Fibroblast of skin of left quadriceps (primary cell): ENCODE measurements at regions not wholly inside any gene's neighbourhood (a gene's known extent, or its start where the extent isn't known, plus 50 kb on each side); places are given as distances from the start of the nearest gene placed in this dataset.

Source experiments
- DNase-seq, 2 experiments: peaks; one replicate each; pipeline ENCODE4 v3.0.0-alpha.2; 2013; ENCODE audit warnings: low read depth in 2 of 2

DNA sequence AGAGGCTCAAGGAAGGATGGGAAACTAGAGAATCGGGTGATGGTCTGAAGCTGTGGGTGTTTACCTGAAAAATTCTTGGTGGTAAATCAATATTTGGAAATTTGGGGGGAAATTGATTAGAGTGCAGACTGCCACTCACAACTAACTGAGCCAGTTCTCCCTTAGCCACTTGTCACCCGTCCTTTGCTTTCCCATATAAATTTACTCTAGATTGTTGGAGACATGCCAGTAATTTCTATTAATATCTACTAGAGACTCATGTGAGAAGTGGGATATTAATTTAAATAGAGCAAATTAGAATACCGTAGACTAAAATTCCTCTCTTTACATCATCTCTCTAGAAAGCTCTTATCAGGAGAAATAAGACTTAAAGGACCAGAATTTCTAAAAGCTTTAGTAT lies 471.3 kb upstream of the DAB2 start:
- no peak for DNase-seq

- no peak for DNase-seq
These were observed 467.9 kb upstream of the DAB2 start for GRCh38 chr5:39892708-39893107.

GRCh38 chr5:39891376-39891775 lies 466.6 kb upstream of the DAB2 start:
- DNase-seq = peak in 1 of 2 experiments; percentile 9

DNA sequence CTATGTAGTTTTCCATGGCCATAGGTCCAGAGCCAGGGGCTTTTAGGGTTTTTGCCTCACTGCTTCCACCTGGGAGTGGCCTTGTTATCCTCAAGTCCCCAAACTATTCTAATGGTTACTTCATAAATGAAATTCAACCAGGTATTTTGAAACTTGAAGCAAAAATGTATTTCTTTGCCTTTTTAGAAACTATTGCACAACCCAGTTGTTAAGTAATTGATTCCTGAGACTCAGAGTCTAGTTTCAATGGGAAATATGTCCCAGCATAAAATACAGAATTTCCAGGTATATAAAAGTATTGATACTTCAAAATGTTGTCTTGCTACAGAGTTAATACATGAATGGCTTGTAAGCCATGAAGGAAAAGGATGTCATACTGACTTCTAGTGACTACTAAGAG lies 456.2 kb upstream of the DAB2 start:
- no peak for DNase-seq

DNA sequence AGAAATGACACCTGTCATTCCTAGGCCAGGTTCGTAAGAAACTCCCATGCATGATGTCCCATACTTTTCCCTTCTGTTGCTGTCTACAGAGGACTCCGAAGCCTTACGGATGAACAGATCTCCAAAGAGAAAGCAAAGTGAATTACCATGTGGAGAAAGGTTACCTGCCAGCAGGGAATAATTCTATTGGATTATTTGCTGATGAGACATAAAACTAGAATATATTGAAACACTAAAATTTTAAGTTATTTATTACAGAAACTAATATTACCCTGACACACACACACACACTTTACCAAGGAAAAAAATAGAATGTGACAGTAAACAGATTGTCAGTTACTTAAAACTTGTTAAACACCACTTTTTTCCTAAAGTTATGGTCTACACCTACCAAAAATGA lies 452.7 kb upstream of the DAB2 start:
- no peak for DNase-seq

DNA sequence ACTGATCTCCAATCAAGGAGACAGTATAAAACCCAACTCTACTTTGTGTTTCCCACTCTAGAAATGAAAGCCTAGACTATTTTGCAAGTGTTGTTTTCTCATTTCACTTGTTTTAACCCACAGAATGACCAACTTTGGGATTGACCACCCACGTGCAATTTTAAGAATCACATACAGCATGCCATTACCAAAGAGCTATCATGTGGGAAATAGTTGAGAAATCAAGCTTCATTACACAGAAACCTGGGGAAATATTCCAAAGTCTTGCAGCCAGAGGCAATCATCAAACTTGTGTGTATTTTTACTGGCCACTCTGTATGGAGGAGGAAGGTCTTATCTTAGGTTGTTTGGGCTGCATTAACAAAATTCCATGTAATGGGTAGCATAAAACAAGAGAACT lies 451.4 kb upstream of the DAB2 start:
- no peak for DNase-seq

DNA sequence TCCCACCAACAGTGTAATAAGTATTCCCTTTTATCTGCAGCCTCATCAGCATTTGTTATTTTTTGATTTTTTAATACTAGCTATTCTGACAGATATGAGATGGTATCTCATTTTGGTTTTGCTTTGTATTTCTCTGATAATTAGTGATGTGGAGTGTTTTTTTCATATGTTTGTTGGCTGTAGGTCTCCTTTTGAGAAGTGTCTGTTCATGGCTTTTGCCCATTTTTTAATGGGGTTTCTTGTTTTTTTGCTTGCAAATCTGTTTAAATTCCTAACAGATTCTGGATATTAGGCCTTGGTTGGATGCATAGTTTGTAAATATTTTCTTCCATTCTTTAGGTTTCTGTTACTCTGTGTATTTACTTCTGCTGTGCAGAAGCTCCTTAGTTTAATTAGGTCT lies 445.4 kb upstream of the DAB2 start:
- no peak for DNase-seq

DNA sequence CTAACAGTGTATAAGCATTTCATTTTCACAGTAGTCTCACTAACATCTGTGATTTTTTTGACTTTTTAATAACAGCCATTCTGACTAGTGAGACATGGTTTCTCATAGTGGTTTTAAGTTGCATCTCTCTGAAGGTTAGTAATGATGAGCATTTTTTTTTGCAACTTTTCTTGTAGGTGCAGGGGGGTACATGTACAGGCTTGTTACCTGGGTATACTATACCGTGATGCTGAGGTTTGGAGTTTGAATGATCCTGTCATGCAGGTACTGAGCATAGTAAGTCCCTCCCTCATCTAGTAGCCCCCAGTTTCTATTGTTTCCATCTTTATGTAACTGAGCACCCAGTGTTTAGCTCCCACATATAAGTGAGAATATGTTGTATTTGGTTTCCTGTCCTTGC lies 444.6 kb upstream of the DAB2 start:
- DNase-seq = no peak

DNA sequence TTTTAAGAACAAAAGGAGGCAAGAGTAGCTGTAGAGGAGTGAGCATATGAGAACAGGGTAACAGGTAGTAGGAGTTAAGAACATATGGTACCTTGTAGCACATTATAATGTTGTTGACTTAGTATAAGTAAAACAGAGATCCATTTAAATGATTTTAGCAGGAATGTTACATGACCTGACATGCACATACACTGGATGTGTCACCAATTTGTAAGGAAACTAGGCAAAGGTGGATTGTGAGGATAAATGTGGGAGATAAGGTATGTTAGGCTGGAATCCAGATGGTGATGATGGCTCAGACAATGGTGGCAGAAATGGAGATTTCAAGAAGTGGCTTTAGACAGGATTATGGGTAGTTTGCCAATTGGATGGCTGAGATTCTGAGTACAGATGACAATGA lies 443.1 kb upstream of the DAB2 start:
- DNase-seq = no peak

DNA sequence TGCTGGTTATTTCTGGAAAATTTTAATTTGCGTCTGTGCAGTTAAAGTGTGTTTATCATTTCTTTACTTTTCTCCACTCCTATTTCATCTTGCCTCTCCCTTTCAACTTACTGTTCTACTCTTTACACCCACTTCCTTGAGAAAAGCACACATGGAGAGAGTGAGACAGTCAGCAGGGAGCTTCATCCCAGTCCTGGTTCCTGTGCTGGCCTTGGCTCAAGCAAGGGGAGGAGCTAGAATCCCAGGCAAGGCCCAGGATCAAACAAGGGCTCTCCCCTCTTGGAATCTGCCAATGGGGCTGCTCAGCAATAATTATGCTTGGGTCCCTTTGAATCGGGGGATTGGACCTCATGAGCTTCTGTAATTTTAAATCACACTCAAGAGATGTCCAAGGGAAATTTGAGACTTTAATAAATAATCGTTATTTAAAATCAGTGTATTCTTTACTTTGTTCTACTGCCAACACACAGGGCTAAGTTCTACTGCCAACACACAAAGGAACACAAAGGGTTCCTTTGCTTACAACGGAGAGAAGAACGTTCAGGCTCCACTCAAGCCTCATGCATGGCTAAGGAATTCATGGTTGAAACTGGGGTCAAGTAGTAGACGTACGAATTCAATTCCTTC lies 439.3 kb upstream of the DAB2 start:
- DNase-seq = no peak

DNA sequence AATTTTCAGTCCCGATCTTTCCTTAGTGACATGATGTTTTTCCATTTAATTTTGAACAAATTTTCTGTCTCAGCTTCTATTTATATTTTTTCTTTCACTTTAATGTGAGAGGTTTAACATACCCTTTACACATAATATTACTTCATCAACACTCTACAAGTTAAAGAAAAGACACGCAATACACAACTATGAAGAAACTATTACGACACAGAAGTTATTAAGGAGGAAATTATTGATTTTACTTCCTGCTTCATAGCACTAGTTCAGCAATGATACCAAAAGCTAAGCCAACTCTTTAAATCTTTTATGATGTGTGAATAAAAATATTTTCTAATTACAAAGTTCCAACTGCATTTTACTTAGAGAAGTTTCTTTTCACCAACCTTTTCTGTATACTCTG lies 432.3 kb upstream of the DAB2 start:
- DNase-seq = no peak

DNA sequence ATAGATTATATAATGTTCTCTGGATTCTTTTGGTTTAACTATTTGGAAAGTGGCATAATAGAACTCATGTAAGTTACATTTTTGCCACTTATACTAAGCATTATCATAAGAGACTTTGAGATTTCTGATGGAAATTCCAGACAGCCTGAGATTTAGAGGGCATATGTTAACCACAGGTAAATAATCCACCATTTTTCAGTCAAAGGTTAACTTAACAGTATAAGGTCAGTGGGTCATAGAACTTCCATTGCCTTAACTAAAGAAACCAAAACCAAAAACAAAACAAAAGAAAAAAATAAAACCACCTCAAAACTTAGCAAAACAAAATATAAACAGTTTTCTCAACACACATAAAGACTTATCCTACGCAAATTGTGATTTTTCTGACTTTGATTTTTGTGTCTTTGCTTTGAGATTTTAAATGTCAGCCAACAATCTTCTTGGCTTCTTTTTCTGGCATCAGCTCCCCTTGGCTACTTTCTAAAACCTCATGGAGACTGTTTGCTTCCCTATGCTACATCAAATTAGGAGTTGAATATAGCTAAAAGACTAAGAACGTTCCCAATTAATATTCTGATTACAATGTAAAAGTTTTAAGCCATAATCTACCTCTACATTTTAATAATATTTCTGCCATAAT lies 430.1 kb upstream of the DAB2 start:
- DNase-seq = no peak

DNA sequence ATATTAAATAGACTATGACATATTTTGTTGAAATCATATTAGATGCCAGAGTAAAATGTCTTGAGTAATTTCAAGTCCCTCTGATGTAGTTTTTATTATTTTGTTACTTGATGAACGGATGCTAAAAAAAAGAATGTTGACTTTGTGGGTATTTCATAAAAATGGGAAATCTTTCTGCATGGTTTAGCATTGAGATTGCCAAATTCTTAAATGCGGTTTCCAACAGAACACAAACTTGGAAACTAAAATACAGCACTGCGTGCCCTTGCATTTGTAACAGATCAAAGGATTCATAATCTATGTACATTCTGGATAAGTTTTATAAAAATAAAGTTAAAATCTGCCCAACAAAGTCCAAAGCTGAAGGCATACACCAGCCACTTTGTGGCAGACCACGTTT lies 425.5 kb upstream of the DAB2 start:
- no peak for DNase-seq

GRCh38 chr5:39846144-39846543 lies 421.4 kb upstream of the DAB2 start:
- no peak for DNase-seq

DNA sequence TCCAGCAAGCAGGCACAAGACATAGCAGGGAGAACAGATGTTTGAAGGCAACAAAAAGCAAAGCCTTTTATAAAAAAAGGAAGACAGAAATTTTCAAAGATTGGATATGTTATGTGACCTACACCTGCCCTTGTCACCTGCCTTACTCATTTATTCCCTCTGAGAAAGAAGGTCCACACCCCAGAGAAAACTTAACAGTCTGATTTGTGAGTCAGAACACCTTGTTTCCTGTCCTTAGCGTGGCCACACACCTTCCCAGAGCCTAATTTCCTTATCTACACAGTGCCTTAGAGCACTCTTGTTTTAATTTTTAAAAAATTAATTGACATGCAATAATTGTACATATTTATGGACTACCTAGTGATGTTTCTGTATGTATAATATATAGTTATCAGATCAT lies 419.0 kb upstream of the DAB2 start:
- DNase-seq = no peak

GRCh38 chr5:39835371-39835770 lies 410.6 kb upstream of the DAB2 start:
- no peak for DNase-seq

GRCh38 chr5:39829441-39829840 lies 404.7 kb upstream of the DAB2 start:
- no peak for DNase-seq

DNA sequence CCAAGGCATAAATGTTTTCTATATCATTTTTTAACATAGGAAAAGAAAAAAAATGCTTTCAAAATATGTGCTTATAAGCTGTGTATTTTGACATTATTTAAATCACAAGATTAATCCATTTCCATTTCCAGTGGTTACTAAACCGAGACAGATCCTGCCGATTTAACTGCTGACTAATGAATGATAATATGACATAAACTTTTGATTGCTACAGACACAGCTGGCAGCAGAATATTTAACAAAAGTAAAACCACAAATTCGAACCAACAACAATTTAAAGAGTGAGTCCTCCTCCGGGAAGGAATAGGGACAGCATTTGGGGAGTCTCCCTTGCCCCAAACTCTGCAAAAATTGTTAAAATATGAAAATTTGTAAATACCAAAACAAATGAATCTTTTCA lies 401.3 kb upstream of the DAB2 start:
- no peak for DNase-seq

DNA sequence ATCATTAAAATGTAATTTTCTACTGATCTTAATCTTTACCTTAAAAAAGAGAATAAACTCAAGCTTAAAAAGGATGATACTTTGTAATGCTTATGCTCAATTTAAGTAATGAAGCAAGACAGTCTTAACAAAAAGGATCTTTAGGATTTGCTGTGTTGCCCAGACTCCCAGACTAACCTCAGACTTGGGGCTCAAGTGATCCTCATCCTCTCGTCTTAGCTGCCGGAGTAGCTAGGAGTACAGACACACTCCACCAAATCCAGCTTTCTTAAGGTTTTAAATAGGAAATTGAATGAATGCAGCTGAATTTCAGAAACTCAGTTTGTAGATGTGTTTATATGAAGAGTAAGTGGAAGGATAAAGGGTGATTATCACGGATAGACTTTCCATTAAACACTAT lies 400.5 kb upstream of the DAB2 start:
- DNase-seq = no peak

GRCh38 chr5:39822020-39822419 lies 397.2 kb upstream of the DAB2 start:
- no peak for DNase-seq

- no peak for DNase-seq
These were observed 392.1 kb upstream of the DAB2 start for GRCh38 chr5:39816866-39817265.

DNA sequence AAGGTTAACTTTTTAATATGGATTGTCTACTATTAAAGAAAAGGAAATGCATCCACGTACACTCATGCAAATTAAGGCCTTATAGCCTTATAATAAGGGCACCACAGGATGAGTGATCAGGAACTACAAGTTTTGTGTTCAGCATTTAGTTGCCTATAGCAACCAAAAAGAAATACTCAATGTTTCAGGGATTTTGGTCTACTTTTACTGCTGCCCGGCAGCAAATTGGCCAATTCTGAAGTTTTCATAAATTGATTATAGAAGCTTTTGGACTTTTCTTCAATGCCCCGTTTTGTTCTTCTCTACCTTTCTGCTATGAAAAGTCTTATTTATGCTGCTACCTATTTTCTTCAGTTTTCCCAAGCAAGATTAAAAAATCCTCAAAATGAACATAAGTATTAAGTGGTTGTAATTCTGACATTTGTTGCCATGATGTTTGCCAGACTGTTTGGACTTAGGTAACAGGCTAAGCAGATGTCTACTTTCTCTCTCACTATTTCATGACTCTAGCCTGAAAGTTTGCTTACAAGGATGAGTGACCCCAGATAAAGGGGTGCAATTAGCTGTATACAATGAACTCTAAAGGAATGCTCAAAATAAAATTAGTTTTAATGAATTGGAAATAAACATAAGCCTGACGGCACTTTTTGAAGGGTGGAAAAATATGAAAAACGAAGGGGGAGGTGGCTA lies 391.5 kb upstream of the DAB2 start:
- DNase-seq = no peak

DNA sequence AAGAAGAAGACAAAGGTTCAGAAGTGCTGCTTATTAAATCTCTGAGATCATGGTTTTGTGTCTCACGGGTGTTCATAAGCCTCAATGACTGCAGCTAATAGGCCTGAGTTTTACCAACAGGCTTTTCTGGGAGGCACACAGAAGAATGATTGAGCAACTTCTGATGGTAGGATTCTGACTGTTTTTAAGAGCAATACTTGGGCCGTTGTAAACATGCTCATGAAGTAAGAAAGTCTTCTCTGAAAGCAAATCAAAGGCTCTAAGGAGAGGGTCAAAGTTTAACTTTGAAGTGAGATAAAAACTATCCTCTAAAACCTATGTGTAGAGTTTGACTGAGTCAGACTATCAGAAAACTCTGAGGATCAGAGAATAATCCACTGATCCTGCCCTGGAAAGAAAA lies 390.9 kb upstream of the DAB2 start:
- no peak for DNase-seq

DNA sequence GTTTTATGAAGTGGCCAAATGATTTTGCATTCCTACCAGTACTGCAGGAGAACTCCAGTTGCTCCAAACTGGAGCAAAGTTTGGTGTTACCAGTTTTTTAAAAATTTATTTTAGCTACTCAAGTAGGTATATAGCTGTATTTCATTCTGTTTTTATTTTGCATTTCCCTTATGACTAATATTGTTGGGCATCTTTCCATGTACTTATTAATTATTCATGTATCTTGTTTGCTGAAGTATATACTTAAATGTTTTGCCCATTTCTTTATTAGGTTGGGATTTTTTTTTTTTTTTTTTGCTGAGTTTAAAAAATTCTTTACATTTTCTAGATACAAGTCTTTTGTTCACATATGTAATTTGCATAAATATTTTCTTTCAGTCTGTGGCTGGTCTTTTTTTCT lies 386.6 kb upstream of the DAB2 start:
- DNase-seq = no peak
